ENCODE measurements at regions not wholly inside any gene's neighbourhood (a gene's known extent, or its start where the extent isn't known, plus 50 kb on each side); places are given as distances from the start of the nearest gene placed in this dataset.

GRCh38 chr14:26896447-26896846, 298.6 kb upstream of the NOVA1 start:
- Histone ChIP-seq H3K4me3 (ENCODE audit: low read depth in 1 of 2, low read length in 2 of 2) (no peak overlapping the region), H2AFZ (ENCODE audit: low read depth, low read length) (no peak overlapping the region), H3K79me2 (ENCODE audit: insufficient read depth, low read length) (no peaks in the 10 kb centered on the region), H3K36me3 (ENCODE audit: insufficient read depth, low read length) (no peaks in the 10 kb centered on the region), H3K27ac (ENCODE audit: low read length) (no peak overlapping the region), H3K9me3 (ENCODE audit: insufficient read depth, low read length, severe bottlenecking) (no peaks in the 10 kb centered on the region), H4K20me1 (ENCODE audit: insufficient read depth, low read length) (no peaks in the 10 kb centered on the region), H3K4me2 (ENCODE audit: insufficient read depth, low read length) (no peak overlapping the region), H3K9ac (ENCODE audit: low read depth, low read length) (no peak overlapping the region), H3K4me1 (ENCODE audit: insufficient read depth, low read length) (no peaks in the 10 kb centered on the region), H3K27me3 (ENCODE audit: insufficient read depth, low read length, poor library complexity) (no peaks in the 10 kb centered on the region)
- TF ChIP-seq CTCF (IDR thresholded peaks at IDR 0.05; ENCODE audit: borderline replicate concordance, extremely low read depth, low read length, poor library complexity, severe bottlenecking) (no peak), EZH2 (IDR thresholded peaks at IDR 0.05; ENCODE audit: borderline replicate concordance, low read depth, low read length, severe bottlenecking) (no peak)
- ATAC-seq (ENCODE audit: insufficient read depth, low read depth) = no peak
- no peak for DNase-seq

- H4K20me1 ChIP-seq (ENCODE audit: insufficient read depth, low read length) = no peaks in the 10 kb centered on the region
- H3K27me3 ChIP-seq (ENCODE audit: insufficient read depth, low read length, poor library complexity) = no peaks in the 10 kb centered on the region
- no peak overlapping the region for H2AFZ ChIP-seq (ENCODE audit: low read depth, low read length)
Measured at GRCh38 chr14:26897196-26897595, 299.4 kb upstream of the NOVA1 start.

GRCh38 chr14:26905229-26905628, 307.4 kb upstream of the NOVA1 start:
- DNase-seq = no peak
- no peak for ATAC-seq (ENCODE audit: insufficient read depth, low read depth)
- no peak overlapping the region for H3K9ac ChIP-seq (ENCODE audit: low read depth, low read length)
- H3K9me3 ChIP-seq (ENCODE audit: insufficient read depth, low read length, severe bottlenecking) = no peaks in the 10 kb centered on the region
- no peaks in the 10 kb centered on the region for H3K27me3 ChIP-seq (ENCODE audit: insufficient read depth, low read length, poor library complexity)
- no peaks in the 10 kb centered on the region for H4K20me1 ChIP-seq (ENCODE audit: insufficient read depth, low read length)
- TF ChIP-seq EZH2 (IDR thresholded peaks at IDR 0.05; ENCODE audit: borderline replicate concordance, low read depth, low read length, severe bottlenecking) (no peak), CTCF (IDR thresholded peaks at IDR 0.05; ENCODE audit: borderline replicate concordance, extremely low read depth, low read length, poor library complexity, severe bottlenecking) (no peak)
- H2AFZ ChIP-seq (ENCODE audit: low read depth, low read length) = no peak overlapping the region
- H3K79me2 ChIP-seq (ENCODE audit: insufficient read depth, low read length) = no peaks in the 10 kb centered on the region
- H3K4me2 ChIP-seq (ENCODE audit: insufficient read depth, low read length) = no peak overlapping the region
- no peak overlapping the region for H3K27ac ChIP-seq (ENCODE audit: low read length)
- H3K36me3 ChIP-seq (ENCODE audit: insufficient read depth, low read length) = no peaks in the 10 kb centered on the region
- H3K4me3 ChIP-seq (ENCODE audit: low read depth in 1 of 2, low read length in 2 of 2) = no peak overlapping the region
- no peaks in the 10 kb centered on the region for H3K4me1 ChIP-seq (ENCODE audit: insufficient read depth, low read length)

More at GRCh38 chr14:26897196-26897595, 299.4 kb upstream of the NOVA1 start:
- Histone ChIP-seq H3K79me2 (ENCODE audit: insufficient read depth, low read length) (no peaks in the 10 kb centered on the region), H3K27ac (ENCODE audit: low read length) (no peak overlapping the region), H3K4me3 (ENCODE audit: low read depth in 1 of 2, low read length in 2 of 2) (no peak overlapping the region), H3K4me2 (ENCODE audit: insufficient read depth, low read length) (no peak overlapping the region), H3K9me3 (ENCODE audit: insufficient read depth, low read length, severe bottlenecking) (no peaks in the 10 kb centered on the region), H3K36me3 (ENCODE audit: insufficient read depth, low read length) (no peaks in the 10 kb centered on the region), H3K4me1 (ENCODE audit: insufficient read depth, low read length) (no peaks in the 10 kb centered on the region), H3K9ac (ENCODE audit: low read depth, low read length) (no peak overlapping the region)
- ATAC-seq (ENCODE audit: insufficient read depth, low read depth) (no peak), DNase-seq (no peak)
- no peak for TF ChIP-seq CTCF (IDR thresholded peaks at IDR 0.05; ENCODE audit: borderline replicate concordance, extremely low read depth, low read length, poor library complexity, severe bottlenecking)
- TF ChIP-seq EZH2 (IDR thresholded peaks at IDR 0.05; ENCODE audit: borderline replicate concordance, low read depth, low read length, severe bottlenecking) = no peak

GRCh38 chr14:26913786-26914185, 316.0 kb upstream of the NOVA1 start:
- Histone ChIP-seq H3K36me3 (ENCODE audit: insufficient read depth, low read length) (no peaks in the 10 kb centered on the region), H2AFZ (ENCODE audit: low read depth, low read length) (no peak overlapping the region), H3K27ac (ENCODE audit: low read length) (no peak overlapping the region), H3K4me1 (ENCODE audit: insufficient read depth, low read length) (no peaks in the 10 kb centered on the region), H4K20me1 (ENCODE audit: insufficient read depth, low read length) (no peaks in the 10 kb centered on the region), H3K79me2 (ENCODE audit: insufficient read depth, low read length) (no peaks in the 10 kb centered on the region), H3K4me2 (ENCODE audit: insufficient read depth, low read length) (no peak overlapping the region), H3K4me3 (ENCODE audit: low read depth in 1 of 2, low read length in 2 of 2) (no peak overlapping the region), H3K9ac (ENCODE audit: low read depth, low read length) (no peak overlapping the region), H3K9me3 (ENCODE audit: insufficient read depth, low read length, severe bottlenecking) (no peaks in the 10 kb centered on the region), H3K27me3 (ENCODE audit: insufficient read depth, low read length, poor library complexity) (no peaks in the 10 kb centered on the region)
- ATAC-seq (ENCODE audit: insufficient read depth, low read depth) (no peak), DNase-seq (no peak)
- TF ChIP-seq CTCF (IDR thresholded peaks at IDR 0.05; ENCODE audit: borderline replicate concordance, extremely low read depth, low read length, poor library complexity, severe bottlenecking) = no peak
- TF ChIP-seq EZH2 (IDR thresholded peaks at IDR 0.05; ENCODE audit: borderline replicate concordance, low read depth, low read length, severe bottlenecking) = no peak
